Stomach (tissue), 8 donors: ENCODE measurements at regions not wholly inside any gene's neighbourhood (a gene's known extent, or its start where the extent isn't known, plus 50 kb on each side); places are given as distances from the start of the nearest gene placed in this dataset.

Experiments used
- DNase-seq, 2 donors: peaks; one replicate each; pipeline versions ENCODE4 v3.0.0 to v3.0.0-alpha.2; 2013 to 2019
- H3K27ac ChIP-seq, 5 donors: fragments of 200-600 bp in 4 of 5; sonication (generic) in 4 of 5; one replicate each; pipeline ENCODE4 v1.5.1; 2013 to 2019; ENCODE audit warnings: mild to moderate bottlenecking in 1 of 5, moderate library complexity in 1 of 5
- H3K27me3 ChIP-seq, 3 donors: fragments of 200-600 bp; sonication (generic); one replicate each; pipeline ENCODE4 v1.5.1; 2017 to 2019; ENCODE audit warnings: mixed run types in 1 of 3
- H3K36me3 ChIP-seq, 4 donors: fragments of 200-600 bp; sonication (generic); 1 replicate in 3 of 4; 2 replicates in 1 of 4; pipeline ENCODE4 v1.5.1; 2016 to 2019
- H3K4me1 ChIP-seq, 4 donors: fragments of 200-600 bp; sonication (generic); one replicate each; pipeline ENCODE4 v1.5.1; 2016 to 2019
- H3K4me3 ChIP-seq, 4 donors: fragments of 200-600 bp; sonication (generic) in 3 of 4; one replicate each; pipeline ENCODE4 v1.5.1; 2016 to 2019; ENCODE audit warnings: mild to moderate bottlenecking in 1 of 4
- H3K9me3 ChIP-seq, 4 donors: fragments of 200-600 bp; sonication (generic); one replicate each; pipeline ENCODE4 v1.5.1; 2016 to 2019
- EP300 ChIP-seq: sonication (generic); formaldehyde crosslinking; IDR thresholded peaks from one replicate; pipeline ENCODE4 v1.6.1; 2017; ENCODE audit warnings: antibody characterized with exemption
- POLR2A ChIP-seq, 4 donors: fragments of 450-650 bp; IDR thresholded peaks; one replicate each; pipeline ENCODE4 v1.6.1; 2016; ENCODE audit warnings: antibody characterized with exemption in 4 of 4, control low read depth in 2 of 4, mild to moderate bottlenecking in 1 of 4, moderate library complexity in 1 of 4
- POLR2AphosphoS5 ChIP-seq, 3 donors: sonication (generic); formaldehyde crosslinking; IDR thresholded peaks; one replicate each; pipeline ENCODE4 v1.6.1; 2016; ENCODE audit warnings: antibody characterized with exemption in 3 of 3
- WGBS, 5 donors: extraction: QIAGEN DNeasy Blood & Tissue Kit in 3 of 5; methylation state at CpG; one replicate each; pipeline versions ENCODE4 v1.1.5 to v1.1.7; 2013 to 2018; 5-methylcytosine and 5-hydroxymethylcytosine counted together
- intact Hi-C: fragments of 100-400 bp; cut with DNase I; formaldehyde crosslinking; loops from one replicate; pipeline ENCODE4 v1.15.1; 2023; ENCODE audit warnings: low total_unique reads
- TF ChIP-seq, protein P1 (sequence below), 7 experiments: fragments of 450-650 bp in 4 of 7; fragments of 200-600 bp in 3 of 7; sonication (generic) in 3 of 7; IDR thresholded peaks; one replicate each; pipeline ENCODE4 v1.5.1; 2016 to 2019; ENCODE audit warnings: antibody characterized with exemption in 7 of 7, control low read depth in 2 of 7, mild to moderate bottlenecking in 1 of 7
- donor health status: healthy with polysubstance abuse.
- donor health status: Bipolar disorder and iron deficiency.
- donor health status: healthy.

- intact Hi-C loops, result no loop called here
- Histone ChIP-seq H3K4me1 (no peaks in the 10 kb centered on the region), H3K27ac (no peak overlapping the region), H3K27me3 (no peaks in the 10 kb centered on the region), H3K9me3 (no peaks in the 10 kb centered on the region), H3K36me3 (no peaks in the 10 kb centered on the region), H3K4me3 (no peak overlapping the region)
- TF ChIP-seq POLR2AphosphoS5 (IDR thresholded peaks at IDR 0.05) (no peak), POLR2A (IDR thresholded peaks at IDR 0.05) (no peak), EP300 (no peak)
- TF ChIP-seq, protein P1, sequence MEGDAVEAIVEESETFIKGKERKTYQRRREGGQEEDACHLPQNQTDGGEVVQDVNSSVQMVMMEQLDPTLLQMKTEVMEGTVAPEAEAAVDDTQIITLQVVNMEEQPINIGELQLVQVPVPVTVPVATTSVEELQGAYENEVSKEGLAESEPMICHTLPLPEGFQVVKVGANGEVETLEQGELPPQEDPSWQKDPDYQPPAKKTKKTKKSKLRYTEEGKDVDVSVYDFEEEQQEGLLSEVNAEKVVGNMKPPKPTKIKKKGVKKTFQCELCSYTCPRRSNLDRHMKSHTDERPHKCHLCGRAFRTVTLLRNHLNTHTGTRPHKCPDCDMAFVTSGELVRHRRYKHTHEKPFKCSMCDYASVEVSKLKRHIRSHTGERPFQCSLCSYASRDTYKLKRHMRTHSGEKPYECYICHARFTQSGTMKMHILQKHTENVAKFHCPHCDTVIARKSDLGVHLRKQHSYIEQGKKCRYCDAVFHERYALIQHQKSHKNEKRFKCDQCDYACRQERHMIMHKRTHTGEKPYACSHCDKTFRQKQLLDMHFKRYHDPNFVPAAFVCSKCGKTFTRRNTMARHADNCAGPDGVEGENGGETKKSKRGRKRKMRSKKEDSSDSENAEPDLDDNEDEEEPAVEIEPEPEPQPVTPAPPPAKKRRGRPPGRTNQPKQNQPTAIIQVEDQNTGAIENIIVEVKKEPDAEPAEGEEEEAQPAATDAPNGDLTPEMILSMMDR (IDR thresholded peaks at IDR 0.05), result no peak
- DNase-seq, result no peak
These were observed 218.9 kb upstream of the NCKAP5 start for GRCh38 chr2:133787207-133787606.

GRCh38 chr2:133787651-133788050 lies 219.4 kb upstream of the NCKAP5 start:
- H3K9me3 ChIP-seq, result peaks cover 0 to 4% (median 0%) of the 10 kb centered on the region in 4 donors
- no peaks in the 10 kb centered on the region for H3K4me1 ChIP-seq
- intact Hi-C loops, result no loop called here
- H3K27me3 ChIP-seq, result no peaks in the 10 kb centered on the region
- no peak for DNase-seq
- H3K36me3 ChIP-seq, result no peaks in the 10 kb centered on the region
- WGBS, 5 donors, result 88 to 95% (median 91%) methylated on average over 3 of the region's 3 CpGs
- H3K4me3 ChIP-seq, result no peak overlapping the region
- no peak overlapping the region for H3K27ac ChIP-seq
- TF ChIP-seq, protein P1 (IDR thresholded peaks at IDR 0.05), result no peak
- TF ChIP-seq EP300 (no peak), POLR2AphosphoS5 (IDR thresholded peaks at IDR 0.05) (no peak), POLR2A (IDR thresholded peaks at IDR 0.05) (no peak)

GRCh38 chr2:133788386-133788785 lies 220.1 kb upstream of the NCKAP5 start:
- no peaks in the 10 kb centered on the region for H3K36me3 ChIP-seq
- intact Hi-C loops, result no loop called here
- H3K9me3 ChIP-seq, result peaks cover 0 to 4% (median under 1%) of the 10 kb centered on the region in 4 donors
- DNase-seq, result no peak
- H3K4me1 ChIP-seq, result no peaks in the 10 kb centered on the region
- no peak for TF ChIP-seq POLR2AphosphoS5 (IDR thresholded peaks at IDR 0.05)
- TF ChIP-seq EP300, result no peak
- TF ChIP-seq, protein P1 (IDR thresholded peaks at IDR 0.05), result no peak
- no peak for TF ChIP-seq POLR2A (IDR thresholded peaks at IDR 0.05)
- no peak overlapping the region for H3K27ac ChIP-seq
- no peaks in the 10 kb centered on the region for H3K27me3 ChIP-seq
- WGBS, 5 donors, result 40 to 60% (median 46%) methylated on average over 1 of the region's 1 CpG
- no peak overlapping the region for H3K4me3 ChIP-seq

GRCh38 chr2:133789743-133790142 lies 221.5 kb upstream of the NCKAP5 start:
- H3K27me3 ChIP-seq, result no peaks in the 10 kb centered on the region
- TF ChIP-seq POLR2AphosphoS5 (IDR thresholded peaks at IDR 0.05), result no peak
- TF ChIP-seq EP300, result no peak
- no peak for TF ChIP-seq POLR2A (IDR thresholded peaks at IDR 0.05)
- TF ChIP-seq, protein P1 (IDR thresholded peaks at IDR 0.05), result no peak
- H3K4me3 ChIP-seq, result no peak overlapping the region
- intact Hi-C loops, result no loop called here
- DNase-seq, result peak in 1 of 2 donors; percentile 23
- no peak overlapping the region for H3K27ac ChIP-seq
- no peaks in the 10 kb centered on the region for H3K4me1 ChIP-seq
- H3K9me3 ChIP-seq, result peaks cover 0 to 15% (median 12%) of the 10 kb centered on the region in 4 donors
- no peaks in the 10 kb centered on the region for H3K36me3 ChIP-seq
- 37 to 53% (median 50%) methylated on average over 4 of the region's 4 CpGs for WGBS, 5 donors
